ENCODE measurements at regions not wholly inside any gene's neighbourhood (a gene's known extent, or its start where the extent isn't known, plus 50 kb on each side); places are given as distances from the start of the nearest gene placed in this dataset.

DNA sequence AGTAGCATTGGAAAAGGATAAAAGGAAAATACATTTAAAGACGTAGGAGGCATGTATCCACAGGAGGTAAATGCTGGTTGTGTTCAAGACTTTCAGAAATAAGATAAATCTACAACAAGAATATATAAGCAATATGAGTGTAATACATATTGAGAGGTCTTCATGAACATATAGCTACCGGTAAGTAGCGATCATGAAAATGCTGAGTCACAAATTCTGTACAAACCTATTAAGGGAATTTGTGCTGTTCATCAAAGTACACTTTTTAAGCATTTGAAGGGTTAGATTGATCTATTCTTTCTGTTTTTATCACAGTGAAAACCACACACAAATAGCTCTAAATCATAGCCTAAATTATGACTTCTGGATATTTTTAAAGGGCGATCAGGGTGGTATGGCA lies 173.1 kb upstream of the NYAP2 start:
- H3K4me1 ChIP-seq: no peaks in the 10 kb centered on the region
- no peak for DNase-seq
- no peaks in the 10 kb centered on the region for H3K36me3 ChIP-seq
- H3K27me3 ChIP-seq: no peaks in the 10 kb centered on the region
- H3K9me3 ChIP-seq: no peaks in the 10 kb centered on the region
- no peak overlapping the region for H3K27ac ChIP-seq
- no peak for TF ChIP-seq POLR2A (IDR thresholded peaks at IDR 0.05)
- TF ChIP-seq, protein P1, sequence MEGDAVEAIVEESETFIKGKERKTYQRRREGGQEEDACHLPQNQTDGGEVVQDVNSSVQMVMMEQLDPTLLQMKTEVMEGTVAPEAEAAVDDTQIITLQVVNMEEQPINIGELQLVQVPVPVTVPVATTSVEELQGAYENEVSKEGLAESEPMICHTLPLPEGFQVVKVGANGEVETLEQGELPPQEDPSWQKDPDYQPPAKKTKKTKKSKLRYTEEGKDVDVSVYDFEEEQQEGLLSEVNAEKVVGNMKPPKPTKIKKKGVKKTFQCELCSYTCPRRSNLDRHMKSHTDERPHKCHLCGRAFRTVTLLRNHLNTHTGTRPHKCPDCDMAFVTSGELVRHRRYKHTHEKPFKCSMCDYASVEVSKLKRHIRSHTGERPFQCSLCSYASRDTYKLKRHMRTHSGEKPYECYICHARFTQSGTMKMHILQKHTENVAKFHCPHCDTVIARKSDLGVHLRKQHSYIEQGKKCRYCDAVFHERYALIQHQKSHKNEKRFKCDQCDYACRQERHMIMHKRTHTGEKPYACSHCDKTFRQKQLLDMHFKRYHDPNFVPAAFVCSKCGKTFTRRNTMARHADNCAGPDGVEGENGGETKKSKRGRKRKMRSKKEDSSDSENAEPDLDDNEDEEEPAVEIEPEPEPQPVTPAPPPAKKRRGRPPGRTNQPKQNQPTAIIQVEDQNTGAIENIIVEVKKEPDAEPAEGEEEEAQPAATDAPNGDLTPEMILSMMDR (IDR thresholded peaks at IDR 0.05): no peak
- H3K4me3 ChIP-seq: no peak overlapping the region

DNA sequence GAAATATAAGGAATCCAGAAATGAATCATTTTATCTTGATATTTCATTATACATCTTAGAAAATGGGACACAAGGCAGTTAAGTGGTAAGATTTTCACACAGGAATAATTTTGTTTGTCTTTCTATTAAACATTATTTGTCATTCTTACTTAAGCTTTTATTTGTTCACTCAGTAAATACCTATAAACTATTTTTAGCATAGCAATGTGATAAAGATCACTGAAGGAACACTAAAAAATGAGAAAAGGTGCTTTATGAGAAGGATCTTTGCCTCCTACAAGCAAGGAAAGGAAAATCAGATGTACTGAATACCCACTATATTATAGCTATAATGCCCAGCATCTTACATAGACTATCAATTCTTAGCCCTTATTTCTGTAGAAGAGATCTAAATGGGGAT lies 176.2 kb upstream of the NYAP2 start:
- H3K9me3 ChIP-seq: no peaks in the 10 kb centered on the region
- no peak for DNase-seq
- no peaks in the 10 kb centered on the region for H3K36me3 ChIP-seq
- no peaks in the 10 kb centered on the region for H3K27me3 ChIP-seq
- H3K4me3 ChIP-seq: no peak overlapping the region
- H3K27ac ChIP-seq: no peak overlapping the region
- H3K4me1 ChIP-seq: no peaks in the 10 kb centered on the region
- TF ChIP-seq, protein P1 (IDR thresholded peaks at IDR 0.05): no peak
- no peak for TF ChIP-seq POLR2A (IDR thresholded peaks at IDR 0.05)

DNA sequence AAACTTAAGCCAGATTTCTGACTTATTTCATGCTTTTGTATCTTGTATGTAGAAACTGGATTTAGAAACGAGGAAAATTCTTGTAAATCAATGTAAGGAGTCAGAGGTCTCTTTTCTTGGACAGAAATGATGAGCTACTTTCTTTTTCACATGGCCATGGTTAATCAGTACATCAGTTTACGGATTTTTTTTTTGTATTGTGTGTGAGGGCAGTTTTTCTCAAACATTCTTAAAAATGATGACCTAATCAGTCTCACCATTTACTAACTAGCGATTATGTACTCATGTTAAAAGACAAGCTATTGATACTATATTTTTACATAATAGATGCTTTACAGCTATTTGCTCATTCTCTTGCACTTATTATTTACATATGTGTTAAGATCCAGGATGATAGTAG lies 165.2 kb upstream of the DOCK10 start:
- no peak for DNase-seq
- H3K4me1 ChIP-seq: no peaks in the 10 kb centered on the region
- H3K27ac ChIP-seq: no peak overlapping the region
- no peak overlapping the region for H3K4me3 ChIP-seq
- no peaks in the 10 kb centered on the region for H3K27me3 ChIP-seq
- no peaks in the 10 kb centered on the region for H3K9me3 ChIP-seq
- TF ChIP-seq POLR2A (IDR thresholded peaks at IDR 0.05): no peak
- TF ChIP-seq, protein P1 (IDR thresholded peaks at IDR 0.05): no peak
- no peaks in the 10 kb centered on the region for H3K36me3 ChIP-seq

DNA sequence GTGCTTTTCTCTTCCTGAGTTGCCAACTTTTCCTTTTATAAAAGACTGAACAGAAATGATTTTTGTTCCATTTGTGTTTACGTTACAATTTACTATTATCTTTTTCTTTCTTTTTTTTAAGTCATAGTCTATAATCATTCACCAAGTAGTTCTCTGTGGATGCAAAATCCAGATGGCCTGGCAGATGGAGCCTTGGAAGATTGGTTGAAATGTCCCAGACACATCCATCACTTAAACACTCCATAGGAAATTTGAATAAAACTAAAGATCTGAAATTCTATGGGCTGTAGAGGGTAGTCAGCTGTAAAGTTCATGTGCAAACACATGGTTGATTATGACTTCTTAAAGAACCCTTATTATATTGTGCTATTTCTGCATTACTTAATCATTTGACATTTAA lies 164.8 kb upstream of the DOCK10 start:
- no peaks in the 10 kb centered on the region for H3K4me1 ChIP-seq
- no peaks in the 10 kb centered on the region for H3K27me3 ChIP-seq
- H3K4me3 ChIP-seq: no peak overlapping the region
- H3K9me3 ChIP-seq: no peaks in the 10 kb centered on the region
- no peak overlapping the region for H3K27ac ChIP-seq
- TF ChIP-seq, protein P1 (IDR thresholded peaks at IDR 0.05): no peak
- no peak for DNase-seq
- no peaks in the 10 kb centered on the region for H3K36me3 ChIP-seq

DNA sequence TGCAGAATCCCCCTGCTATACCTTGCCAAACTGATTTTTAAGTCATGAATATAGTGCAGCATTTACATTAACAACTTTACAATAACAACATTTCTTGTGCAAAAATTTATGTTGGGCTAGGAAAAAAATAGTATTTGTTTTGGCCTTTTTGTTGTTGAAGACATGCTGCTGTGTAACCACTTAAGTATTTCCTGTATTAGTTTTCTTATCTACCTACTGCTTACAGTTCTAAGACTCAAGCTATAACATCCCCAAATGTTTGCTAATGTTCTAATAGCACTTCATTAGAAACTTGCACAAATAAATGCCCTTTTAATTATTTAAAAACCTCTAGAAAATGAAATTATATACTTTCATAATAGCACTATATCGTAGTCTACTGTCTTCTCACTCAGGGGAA lies 154.3 kb upstream of the DOCK10 start:
- H3K4me3 ChIP-seq: no peak overlapping the region
- DNase-seq: no peak
- TF ChIP-seq, protein P1 (IDR thresholded peaks at IDR 0.05): no peak
- TF ChIP-seq POLR2A (IDR thresholded peaks at IDR 0.05): no peak
- no peaks in the 10 kb centered on the region for H3K4me1 ChIP-seq
- H3K9me3 ChIP-seq: no peaks in the 10 kb centered on the region
- H3K27ac ChIP-seq: no peak overlapping the region
- no peaks in the 10 kb centered on the region for H3K36me3 ChIP-seq
- H3K27me3 ChIP-seq: no peaks in the 10 kb centered on the region

DNA sequence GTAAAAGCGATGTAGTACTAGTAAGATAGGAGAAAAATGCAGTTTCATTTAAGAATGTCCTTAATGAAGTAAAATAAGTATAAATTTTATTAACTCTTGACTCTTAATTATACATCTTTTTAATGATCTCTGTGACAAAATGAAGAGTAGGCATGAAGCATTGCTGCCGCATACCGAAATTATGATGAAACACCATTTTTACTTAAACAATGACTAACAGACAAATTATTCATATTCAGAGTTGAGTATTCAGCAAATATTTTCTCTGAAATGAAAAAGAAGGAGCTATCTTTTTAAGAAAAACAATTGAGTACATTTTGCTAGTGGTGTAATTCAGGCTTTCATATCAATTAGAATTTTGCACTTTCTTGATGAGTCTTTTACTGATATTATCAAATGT lies 150.6 kb upstream of the DOCK10 start:
- H3K27ac ChIP-seq: no peak overlapping the region
- H3K4me1 ChIP-seq: no peaks in the 10 kb centered on the region
- H3K4me3 ChIP-seq: no peak overlapping the region
- no peaks in the 10 kb centered on the region for H3K9me3 ChIP-seq
- no peak for DNase-seq
- no peaks in the 10 kb centered on the region for H3K27me3 ChIP-seq
- H3K36me3 ChIP-seq: no peaks in the 10 kb centered on the region
- TF ChIP-seq, protein P1 (IDR thresholded peaks at IDR 0.05): no peak
- no peak for TF ChIP-seq POLR2A (IDR thresholded peaks at IDR 0.05)
